Trophoblast cell (in vitro differentiated cells and primary cell): ENCODE measurements at regions not wholly inside any gene's neighbourhood (a gene's known extent, or its start where the extent isn't known, plus 50 kb on each side); places are given as distances from the start of the nearest gene placed in this dataset.

Experiments used
- DNase-seq, 2 donors: peaks; one replicate each; pipeline ENCODE4 v3.0.0-alpha.2; 2016
- H2AFZ ChIP-seq: 2 replicates; pipeline ENCODE4 v1.6.1; 2013; ENCODE audit warnings: low read length, moderate library complexity, mild to moderate bottlenecking; ENCODE audit not compliant: insufficient read depth, poor library complexity
- H2AK5ac ChIP-seq: 2 replicates; pipeline ENCODE4 v1.6.1; 2013; ENCODE audit warnings: mild to moderate bottlenecking, low read length
- H2BK120ac ChIP-seq: 2 replicates; pipeline ENCODE4 v1.6.1; 2013; ENCODE audit warnings: low read length, mild to moderate bottlenecking, moderate library complexity; ENCODE audit not compliant: insufficient read depth, poor library complexity
- H2BK12ac ChIP-seq: 2 replicates; pipeline ENCODE4 v1.6.1; 2013; ENCODE audit warnings: mild to moderate bottlenecking, low read length, moderate library complexity
- H2BK5ac ChIP-seq: 2 replicates; pipeline ENCODE4 v1.6.1; 2013; ENCODE audit warnings: low read length, low read depth, moderate library complexity, mild to moderate bottlenecking; ENCODE audit not compliant: poor library complexity
- H3K14ac ChIP-seq: 2 replicates; pipeline ENCODE4 v1.6.1; 2013; ENCODE audit warnings: mild to moderate bottlenecking, low read length
- H3K18ac ChIP-seq: 2 replicates; pipeline ENCODE4 v1.6.1; 2013; ENCODE audit warnings: mild to moderate bottlenecking, low read length
- H3K23ac ChIP-seq: 2 replicates; pipeline ENCODE4 v1.6.1; 2013; ENCODE audit warnings: low read length
- H3K27ac ChIP-seq: 2 replicates; pipeline ENCODE4 v1.5.1; 2013; ENCODE audit warnings: low read depth, mild to moderate bottlenecking, inconsistent platforms, low read length, moderate library complexity
- H3K27me3 ChIP-seq: 2 replicates; pipeline ENCODE4 v1.6.1; 2013; ENCODE audit warnings: inconsistent platforms, mild to moderate bottlenecking, low read length, moderate library complexity; ENCODE audit not compliant: insufficient read depth
- H3K36me3 ChIP-seq, 2 experiments: 1 replicate in 1 of 2; 2 replicates in 1 of 2; pipeline ENCODE4 v1.6.1; 2013; ENCODE audit warnings: low read length in 2 of 2, mild to moderate bottlenecking in 2 of 2, moderate library complexity in 1 of 2; ENCODE audit not compliant: insufficient read depth in 2 of 2, control insufficient read depth in 1 of 2
- H3K4ac ChIP-seq: 2 replicates; pipeline ENCODE4 v1.6.1; 2013; ENCODE audit warnings: low read depth, mild to moderate bottlenecking, low read length, moderate library complexity
- H3K4me1 ChIP-seq, 2 experiments: 1 replicate in 1 of 2; 2 replicates in 1 of 2; pipeline ENCODE4 v1.6.1; 2013; ENCODE audit warnings: low read length in 2 of 2, mild to moderate bottlenecking in 2 of 2, moderate library complexity in 1 of 2; ENCODE audit not compliant: insufficient read depth in 2 of 2, control insufficient read depth in 1 of 2
- H3K4me2 ChIP-seq: 2 replicates; pipeline ENCODE4 v1.6.1; 2013; ENCODE audit warnings: inconsistent platforms, mild to moderate bottlenecking, low read length, moderate library complexity
- H3K4me3 ChIP-seq: 2 replicates; pipeline ENCODE4 v1.5.1; 2013; ENCODE audit warnings: mild to moderate bottlenecking, low read depth, low read length, inconsistent platforms
- H3K79me1 ChIP-seq: one replicate; pipeline ENCODE4 v1.6.1; 2013; ENCODE audit warnings: low read length
- H3K79me2 ChIP-seq: 2 replicates; pipeline ENCODE4 v1.6.1; 2013; ENCODE audit warnings: low read length, mild to moderate bottlenecking; ENCODE audit not compliant: control insufficient read depth, insufficient read depth, poor library complexity
- H3K9ac ChIP-seq: 2 replicates; pipeline ENCODE4 v1.6.1; 2013; ENCODE audit warnings: mild to moderate bottlenecking, low read length
- H3K9me3 ChIP-seq: 2 replicates; pipeline ENCODE4 v1.6.1; 2013; ENCODE audit warnings: low read depth, mild to moderate bottlenecking, control low read depth, inconsistent platforms, low read length; ENCODE audit not compliant: insufficient read depth
- H4K12ac ChIP-seq: 2 replicates; pipeline ENCODE4 v1.6.1; 2013; ENCODE audit warnings: low read depth, mild to moderate bottlenecking, low read length, moderate library complexity
- H4K8ac ChIP-seq: 2 replicates; pipeline ENCODE4 v1.6.1; 2013; ENCODE audit warnings: low read depth, mild to moderate bottlenecking, low read length, moderate library complexity
- H4K91ac ChIP-seq: one replicate; pipeline ENCODE4 v1.6.1; 2013; ENCODE audit warnings: low read depth, mild to moderate bottlenecking, low read length, moderate library complexity
- WGBS: extraction: QIAGEN DNeasy Blood & Tissue Kit; methylation state at CpG from one replicate; pipeline ENCODE4 v1.1.7; 2013; ENCODE audit warnings: missing lambda C conversion rate; ENCODE audit not compliant: insufficient read length, insufficient coverage; ENCODE audit errors: extremely low coverage; 5-methylcytosine and 5-hydroxymethylcytosine counted together

DNA sequence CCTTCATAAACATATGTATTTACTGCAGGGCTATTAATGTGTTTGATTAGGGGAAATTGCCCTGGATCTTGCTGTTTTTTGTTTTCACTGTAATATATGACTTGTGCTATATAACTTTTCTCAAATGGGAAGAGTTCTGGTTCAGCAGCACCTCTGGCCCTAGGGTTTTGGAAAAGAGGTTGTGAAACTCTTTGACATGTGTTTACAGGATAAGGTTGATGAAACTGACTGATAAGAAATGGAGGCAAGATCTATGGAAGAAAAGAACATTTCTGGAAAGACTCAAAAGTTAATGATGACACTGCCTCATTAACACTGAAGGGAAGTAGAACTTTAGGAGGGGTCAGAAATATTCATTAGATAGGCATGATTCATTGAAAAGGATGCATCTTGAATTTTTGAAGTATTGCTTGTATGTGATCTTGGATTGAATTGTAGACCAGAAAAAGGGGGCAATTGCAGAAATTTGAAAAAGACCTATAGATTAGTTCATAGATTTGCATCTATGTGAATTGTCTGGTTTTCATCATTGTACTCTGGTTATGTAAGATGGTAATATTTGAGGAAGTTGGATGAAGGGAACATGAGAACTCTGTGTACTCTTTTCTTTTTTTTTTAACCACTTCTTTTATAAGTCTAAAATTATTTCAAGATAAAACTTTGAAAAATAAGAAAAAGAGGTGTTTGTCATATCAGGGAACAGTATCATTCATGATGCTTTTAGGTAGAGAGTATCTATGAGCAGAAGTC lies 54.0 kb downstream of the UTRN start:
- Histone ChIP-seq H3K27me3 (no peaks in the 10 kb centered on the region), H2BK12ac (no peak overlapping the region), H2AFZ (no peak overlapping the region), H2BK120ac (no peak overlapping the region), H3K4me1 (peaks cover 12 to 13% of the 10 kb centered on the region in 2 experiments), H4K91ac (no peak overlapping the region), H2BK5ac (no peak overlapping the region), H3K14ac (no peak overlapping the region), H3K9ac (no peak overlapping the region), H2AK5ac (no peak overlapping the region), H4K12ac (no peak overlapping the region), H4K8ac (no peak overlapping the region), H3K79me2 (peaks cover 8% of the 10 kb centered on the region), H3K23ac (no peak overlapping the region), H3K4me2 (no peak overlapping the region), H3K79me1 (peaks cover 2% of the 10 kb centered on the region), H3K36me3 (no peaks in the 10 kb centered on the region), H3K27ac (no peak overlapping the region), H3K18ac (no peak overlapping the region), H3K4me3 (no peak overlapping the region), H3K9me3 (no peaks in the 10 kb centered on the region), H3K4ac (no peak overlapping the region)
- peak in 1 of 2 donors; percentile 53 for DNase-seq

DNA sequence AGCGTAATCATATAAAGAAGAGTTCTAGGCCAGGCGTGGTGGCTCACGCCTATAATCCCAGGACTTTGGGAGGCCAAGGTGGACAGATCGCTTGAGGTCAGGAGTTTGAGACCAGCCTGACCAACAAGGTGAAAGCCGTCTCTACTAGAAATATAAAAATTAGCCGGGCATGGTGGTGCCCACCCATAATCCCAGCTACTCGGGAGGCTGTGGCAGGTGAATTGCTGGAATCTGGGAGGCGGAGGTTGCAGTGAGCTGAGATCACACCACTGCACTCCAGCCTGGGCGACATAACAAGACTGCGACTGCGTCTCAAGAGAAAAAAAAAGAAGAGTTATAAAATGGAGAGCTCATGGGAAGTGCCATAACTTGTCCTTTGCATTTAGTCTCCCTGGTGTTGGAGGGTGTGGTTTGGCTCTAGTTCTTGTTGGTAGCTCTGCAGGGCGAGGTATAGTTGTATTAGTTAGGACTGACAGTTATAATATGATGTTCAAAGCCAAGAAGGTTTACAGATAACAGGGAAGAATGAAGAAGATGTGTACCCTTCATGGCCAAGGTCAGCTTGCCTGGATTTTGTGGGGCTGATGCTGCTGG lies 54.8 kb downstream of the UTRN start:
- no CpG with 5 or more reads among the region's 12 CpGs for WGBS
- Histone ChIP-seq H3K27ac (no peak overlapping the region), H4K12ac (no peak overlapping the region)

DNA sequence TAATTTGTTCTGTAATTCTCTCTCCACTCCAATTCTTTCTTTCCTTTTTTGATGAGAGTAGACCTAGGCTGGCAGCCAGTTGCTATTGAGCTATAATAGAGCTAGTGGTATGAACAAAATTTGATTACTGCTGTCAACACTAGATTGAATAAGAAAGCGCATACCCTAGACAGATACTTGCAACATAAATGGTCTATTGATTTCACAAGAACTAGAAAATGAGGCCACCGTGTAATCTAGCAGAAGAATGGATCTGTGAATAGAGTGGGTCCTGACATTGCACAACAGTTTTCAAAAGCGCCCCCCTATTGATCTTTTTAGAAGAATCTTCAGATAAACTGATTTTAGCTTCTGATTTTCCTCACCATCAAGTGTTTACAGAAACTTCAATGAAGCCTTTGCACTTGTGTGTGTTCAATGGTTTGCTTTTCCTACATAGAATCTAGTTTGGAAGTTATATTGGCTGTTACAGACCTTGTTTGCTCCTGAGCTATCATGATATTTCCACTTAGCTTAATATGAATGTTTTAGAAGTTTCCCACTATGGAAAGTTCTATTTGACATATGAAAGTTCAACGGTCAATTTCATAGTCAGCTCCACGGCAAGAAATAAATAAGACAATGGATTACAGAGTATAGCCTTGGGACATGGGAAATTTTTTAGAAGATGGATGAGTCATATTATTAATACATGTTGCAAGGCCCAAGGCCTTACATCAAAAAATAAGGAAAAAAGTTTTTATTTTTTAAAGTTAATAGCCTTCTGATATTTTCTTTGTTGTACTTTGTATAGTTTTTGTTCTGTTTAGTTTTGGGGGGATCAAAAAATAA lies 55.6 kb downstream of the UTRN start:
- Histone ChIP-seq H2AFZ (no peak overlapping the region), H3K79me1 (peaks cover 5% of the 10 kb centered on the region), H3K9me3 (no peaks in the 10 kb centered on the region), H3K27ac (no peak overlapping the region), H3K4me2 (no peak overlapping the region), H2BK120ac (no peak overlapping the region), H2BK12ac (no peak overlapping the region), H2BK5ac (no peak overlapping the region), H3K9ac (no peak overlapping the region), H3K36me3 (no peaks in the 10 kb centered on the region), H4K91ac (no peak overlapping the region), H4K8ac (no peak overlapping the region), H3K79me2 (peaks cover 8% of the 10 kb centered on the region), H4K12ac (no peak overlapping the region), H3K27me3 (no peaks in the 10 kb centered on the region), H3K23ac (no peak overlapping the region), H3K18ac (no peak overlapping the region), H3K4me1 (peaks cover 8 to 13% of the 10 kb centered on the region in 2 experiments), H3K4me3 (no peak overlapping the region), H3K14ac (no peak overlapping the region), H2AK5ac (no peak overlapping the region), H3K4ac (no peak overlapping the region)
- WGBS: no CpG with 5 or more reads among the region's 5 CpGs
- DNase-seq: no peak

More for the DNA sequence above, 54.8 kb downstream of the UTRN start:
- H2AK5ac ChIP-seq: no peak overlapping the region
- H3K4me3 ChIP-seq: no peak overlapping the region
- H3K4me1 ChIP-seq: peaks cover 8 to 15% of the 10 kb centered on the region in 2 experiments
- H2BK5ac ChIP-seq: no peak overlapping the region
- H2BK120ac ChIP-seq: no peak overlapping the region
- H3K4ac ChIP-seq: no peak overlapping the region
- no peaks in the 10 kb centered on the region for H3K9me3 ChIP-seq
- H3K18ac ChIP-seq: no peak overlapping the region
- H3K4me2 ChIP-seq: no peak overlapping the region
- H2AFZ ChIP-seq: no peak overlapping the region
- no peak overlapping the region for H3K23ac ChIP-seq
- H3K79me2 ChIP-seq: peaks cover 10% of the 10 kb centered on the region
- peaks cover 5% of the 10 kb centered on the region for H3K79me1 ChIP-seq
- no peak overlapping the region for H2BK12ac ChIP-seq
- DNase-seq: no peak
- H3K9ac ChIP-seq: no peak overlapping the region
- no peaks in the 10 kb centered on the region for H3K36me3 ChIP-seq
- H3K27me3 ChIP-seq: no peaks in the 10 kb centered on the region
- no peak overlapping the region for H3K14ac ChIP-seq
- no peak overlapping the region for H4K8ac ChIP-seq
- H4K91ac ChIP-seq: no peak overlapping the region

DNA sequence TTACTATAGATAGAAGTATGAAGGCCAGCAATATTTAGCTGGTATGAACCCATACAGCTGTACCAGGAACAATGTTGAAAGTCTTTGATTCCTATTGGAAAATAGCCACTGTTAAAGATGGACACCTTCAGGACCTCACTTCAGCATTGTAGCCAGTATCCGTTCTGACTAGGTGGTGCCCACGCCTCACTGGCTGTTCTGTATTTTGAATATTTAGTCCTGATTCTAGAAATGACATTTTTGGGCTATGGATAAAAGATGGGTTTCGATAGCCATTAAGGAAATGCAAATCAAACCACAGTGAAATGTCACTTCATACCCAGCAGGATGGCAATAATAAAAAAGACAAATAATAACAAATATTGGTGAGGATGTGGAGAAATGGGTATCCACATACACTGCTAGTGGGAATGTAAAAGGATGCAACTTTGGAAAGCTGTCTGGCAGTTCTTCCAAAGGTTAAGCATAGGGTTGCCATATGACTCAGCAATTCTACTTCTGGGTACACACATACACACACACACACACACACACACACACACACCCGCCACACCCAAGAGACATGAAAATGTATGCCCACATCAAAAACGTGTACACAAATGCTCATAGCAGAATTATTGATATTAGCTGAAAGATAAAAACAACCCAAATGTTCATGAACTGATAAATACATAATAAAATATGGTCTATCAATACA lies 56.8 kb downstream of the UTRN start:
- Histone ChIP-seq H2BK120ac (no peak overlapping the region), H3K4me2 (no peak overlapping the region), H4K12ac (no peak overlapping the region), H3K14ac (no peak overlapping the region), H3K18ac (no peak overlapping the region), H2AK5ac (no peak overlapping the region), H3K4me3 (no peak overlapping the region), H3K23ac (no peak overlapping the region), H4K91ac (no peak overlapping the region), H3K27me3 (no peaks in the 10 kb centered on the region), H2AFZ (no peak overlapping the region), H4K8ac (no peak overlapping the region), H3K36me3 (no peaks in the 10 kb centered on the region), H3K79me1 (peaks cover 5% of the 10 kb centered on the region), H2BK12ac (peak overlapping the region; percentile 91), H2BK5ac (no peak overlapping the region), H3K79me2 (peaks cover 4% of the 10 kb centered on the region), H3K4me1 (peaks cover 6 to 11% of the 10 kb centered on the region in 2 experiments), H3K4ac (no peak overlapping the region), H3K9me3 (no peaks in the 10 kb centered on the region), H3K27ac (no peak overlapping the region), H3K9ac (no peak overlapping the region)
- no CpG with 5 or more reads among the region's 5 CpGs for WGBS
- no peak for DNase-seq
